ENCODE measurements at regions not wholly inside any gene's neighbourhood (a gene's known extent, or its start where the extent isn't known, plus 50 kb on each side); places are given as distances from the start of the nearest gene placed in this dataset.

GRCh38 chr16:59634004-59634579 lies 900.0 kb upstream of the GOT2 start:
- TF ChIP-seq TAF1 (IDR thresholded peaks at IDR 0.05; ENCODE audit: low read depth) (no peak), USF1 (IDR thresholded peaks at IDR 0.05) (no peak), ZBTB7A (IDR thresholded peaks at IDR 0.05; ENCODE audit: low read depth) (no peak), EP300 (IDR thresholded peaks at IDR 0.05; ENCODE audit: borderline replicate concordance) (no peak), REST (IDR thresholded peaks at IDR 0.05; ENCODE audit: low read depth) (no peak), NFIC (IDR thresholded peaks at IDR 0.05) (no peak), YY1 (IDR thresholded peaks at IDR 0.05; ENCODE audit: low read depth) (no peak), TEAD4 (IDR thresholded peaks at IDR 0.05) (no peak), TCF12 (IDR thresholded peaks at IDR 0.05; ENCODE audit: low read depth) (no peak), CEBPB (IDR thresholded peaks at IDR 0.05) (no peak), FOXM1 (IDR thresholded peaks at IDR 0.05; ENCODE audit: borderline replicate concordance, low read depth) (no peak), RAD21 (IDR thresholded peaks at IDR 0.05; ENCODE audit: low read depth) (no peak), CREB1 (IDR thresholded peaks at IDR 0.05; ENCODE audit: low read depth) (no peak)
- TF ChIP-seq, protein P1, sequence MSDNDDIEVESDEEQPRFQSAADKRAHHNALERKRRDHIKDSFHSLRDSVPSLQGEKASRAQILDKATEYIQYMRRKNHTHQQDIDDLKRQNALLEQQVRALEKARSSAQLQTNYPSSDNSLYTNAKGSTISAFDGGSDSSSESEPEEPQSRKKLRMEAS (IDR thresholded peaks at IDR 0.05): no peak
